CD4-positive, alpha-beta memory T cell (primary cell): ENCODE measurements at regions not wholly inside any gene's neighbourhood (a gene's known extent, or its start where the extent isn't known, plus 50 kb on each side); places are given as distances from the start of the nearest gene placed in this dataset.
A peak's percentile ranks its signal among the peaks of the same experiment; 100 is the strongest.

Experiments used
- CTCF ChIA-PET: fragments of 350-600 bp; sonication (Branson Sonifier 250); formaldehyde crosslinking; loops from one replicate; lab custom pipeline; 2021; ENCODE audit warnings: inconsistent platforms; ENCODE audit not compliant: partially characterized antibody; lab: Charles Lee
- POLR2A ChIA-PET: fragments of 350-600 bp; sonication (Branson Sonifier 250); formaldehyde crosslinking; loops from one replicate; lab custom pipeline; 2021; ENCODE audit not compliant: partially characterized antibody; lab: Charles Lee
- DNase-seq, 5 donors: peaks; one replicate each; pipeline versions ENCODE4 v3.0.0 to v3.0.0-alpha.2; 2020 to 2022; ENCODE audit warnings: mixed read lengths in 1 of 5
- H3K27ac ChIP-seq: one replicate; pipeline ENCODE4 v1.7.0; 2013; ENCODE audit warnings: low read depth, low read length
- H3K27me3 ChIP-seq: 2 replicates; pipeline ENCODE4 v1.7.0; 2013; ENCODE audit warnings: mild to moderate bottlenecking, low read length, moderate library complexity; ENCODE audit not compliant: insufficient read depth
- H3K36me3 ChIP-seq: 2 replicates; pipeline ENCODE4 v1.7.0; 2013; ENCODE audit warnings: mild to moderate bottlenecking, low read length, moderate library complexity; ENCODE audit not compliant: insufficient read depth
- H3K4me1 ChIP-seq: 2 replicates; pipeline ENCODE4 v1.7.0; 2013; ENCODE audit warnings: mild to moderate bottlenecking, low read length, moderate library complexity; ENCODE audit not compliant: insufficient read depth
- H3K4me3 ChIP-seq, 2 donors: one replicate each; pipeline ENCODE4 v1.7.0; 2013; ENCODE audit warnings: low read length in 2 of 2, mild to moderate bottlenecking in 1 of 2
- H3K9me3 ChIP-seq, 2 donors: one replicate each; pipeline ENCODE4 v1.7.0; 2013; ENCODE audit warnings: low read length in 2 of 2, control low read depth in 1 of 2; ENCODE audit not compliant: control insufficient read depth in 1 of 2
- H3K27ac Mint-ChIP-seq, 7 donors: one replicate each; pipeline ENCODE4 v1.8.0; 2020 to 2021; ENCODE audit warnings: mixed read lengths in 7 of 7, mild to moderate bottlenecking in 6 of 7, inconsistent platforms in 3 of 7, moderate library complexity in 3 of 7
- H3K27me3 Mint-ChIP-seq, 2 donors: one replicate each; pipeline ENCODE4 v1.8.0; 2020 to 2021; ENCODE audit warnings: mixed read lengths in 2 of 2
- H3K36me3 Mint-ChIP-seq, 2 donors: one replicate each; pipeline ENCODE4 v1.8.0; 2020 to 2021; ENCODE audit warnings: mixed read lengths in 2 of 2, inconsistent platforms in 1 of 2, mild to moderate bottlenecking in 1 of 2
- H3K4me1 Mint-ChIP-seq, 4 donors: one replicate each; pipeline ENCODE4 v1.8.0; 2020 to 2021; ENCODE audit warnings: mixed read lengths in 4 of 4, mild to moderate bottlenecking in 1 of 4
- H3K4me3 Mint-ChIP-seq, 8 donors: one replicate each; pipeline ENCODE4 v1.8.0; 2020 to 2021; ENCODE audit warnings: mixed read lengths in 8 of 8, mild to moderate bottlenecking in 7 of 8, moderate library complexity in 6 of 8, inconsistent platforms in 3 of 8
- H3K9me3 Mint-ChIP-seq, 8 donors: one replicate each; pipeline ENCODE4 v1.8.0; 2020 to 2021; ENCODE audit warnings: mixed read lengths in 8 of 8, mild to moderate bottlenecking in 5 of 8, inconsistent platforms in 3 of 8, moderate library complexity in 1 of 8
- intact Hi-C: fragments of 100-400 bp; cut with micrococcal nuclease; formaldehyde crosslinking; loops from one replicate; pipeline ENCODE4 v1.15.1; 2023

GRCh38 chr3:16084887-16085286, 89.6 kb upstream of the GALNT15 start:
- H3K9me3 ChIP-seq: peaks cover 0 to 7% of the 10 kb centered on the region in 2 donors
- ChIA-PET CTCF (no interaction called here), POLR2A (no interaction called here)
- no peaks in the 10 kb centered on the region for H3K36me3 ChIP-seq
- Mint-ChIP-seq H3K27ac (no peak overlapping the region), H3K36me3 (peaks cover 4 to 5% of the 10 kb centered on the region in 2 donors), H3K4me3 (no peak overlapping the region), H3K27me3 (peaks cover 0 to 2% of the 10 kb centered on the region in 2 donors), H3K4me1 (no peaks in the 10 kb centered on the region), H3K9me3 (peaks cover 7 to 30% (median 23%) of the 10 kb centered on the region in 8 donors)
- no peak overlapping the region for H3K27ac ChIP-seq
- DNase-seq: no peak
- no peaks in the 10 kb centered on the region for H3K27me3 ChIP-seq
- no peaks in the 10 kb centered on the region for H3K4me1 ChIP-seq
- H3K4me3 ChIP-seq: no peak overlapping the region
- intact Hi-C loops: no loop called here

DNA sequence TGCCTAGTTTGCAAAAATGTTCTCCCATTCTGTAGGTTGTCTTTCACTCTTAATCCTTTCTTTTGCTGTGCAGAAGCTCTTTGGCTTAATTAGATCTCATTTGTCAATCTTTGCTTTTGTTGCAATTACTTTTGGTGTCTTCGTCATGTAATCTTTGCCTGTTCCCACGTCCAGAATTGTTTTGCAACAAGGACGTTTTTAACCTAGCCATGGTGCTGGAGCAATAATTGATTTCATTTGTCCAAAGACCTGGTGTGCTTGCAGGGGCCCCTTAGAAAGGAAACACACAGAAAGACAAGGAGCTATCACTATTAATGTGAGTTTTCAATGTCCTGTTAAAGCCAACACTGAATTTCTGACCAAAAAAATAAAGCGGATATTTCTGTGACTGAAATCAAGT, 89.1 kb upstream of the GALNT15 start:
- Mint-ChIP-seq H3K27ac (no peak overlapping the region), H3K4me1 (no peaks in the 10 kb centered on the region), H3K9me3 (peaks cover 7 to 29% (median 22%) of the 10 kb centered on the region in 8 donors), H3K36me3 (peaks cover 4% of the 10 kb centered on the region in 2 donors), H3K27me3 (peaks cover 0 to 5% of the 10 kb centered on the region in 2 donors), H3K4me3 (no peak overlapping the region)
- CTCF ChIA-PET: no interaction called here
- intact Hi-C loops: no loop called here
- POLR2A ChIA-PET: no interaction called here
- no peaks in the 10 kb centered on the region for H3K4me1 ChIP-seq
- H3K4me3 ChIP-seq: no peak overlapping the region
- no peaks in the 10 kb centered on the region for H3K36me3 ChIP-seq
- H3K27me3 ChIP-seq: no peaks in the 10 kb centered on the region
- peaks cover 0 to 7% of the 10 kb centered on the region in 2 donors for H3K9me3 ChIP-seq
- DNase-seq: no peak
- no peak overlapping the region for H3K27ac ChIP-seq

DNA sequence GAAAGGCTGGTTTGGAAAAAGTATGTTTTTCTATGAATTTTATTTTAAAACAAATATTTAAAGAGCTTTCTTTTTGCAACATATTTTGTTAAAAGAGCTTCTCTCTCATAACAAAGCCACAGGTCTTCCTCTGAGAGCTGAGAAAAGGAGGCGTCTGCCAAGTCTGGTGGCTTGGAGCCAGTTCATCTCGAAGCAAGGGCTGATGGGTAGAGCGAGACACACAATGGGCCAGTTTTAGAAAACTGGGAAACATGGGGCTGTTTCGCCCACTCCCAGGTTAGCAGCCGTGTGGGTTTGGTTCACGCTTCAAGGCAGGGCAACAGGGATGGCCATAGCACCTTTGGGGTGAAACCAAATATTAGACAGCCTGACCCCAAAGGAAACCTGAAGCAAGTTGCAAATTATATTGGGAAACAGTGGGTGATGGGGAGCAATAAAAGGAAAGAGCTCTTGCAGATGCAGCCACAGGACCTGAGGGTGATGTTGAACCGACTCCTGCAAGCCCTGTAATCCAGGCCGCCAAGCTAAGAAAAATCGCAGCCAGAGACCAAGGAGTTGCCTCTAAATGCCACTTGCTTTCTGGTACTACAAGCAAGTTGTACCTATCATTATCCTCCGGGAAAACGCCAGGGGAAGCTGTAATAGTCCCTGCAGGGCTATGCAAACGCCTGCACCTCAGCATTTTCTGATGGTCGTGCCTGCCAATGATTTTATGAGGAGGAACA, 88.4 kb upstream of the GALNT15 start:
- Histone ChIP-seq H3K4me1 (no peaks in the 10 kb centered on the region), H3K27me3 (no peaks in the 10 kb centered on the region), H3K27ac (no peak overlapping the region), H3K9me3 (peaks cover 0 to 7% of the 10 kb centered on the region in 2 donors), H3K4me3 (no peak overlapping the region), H3K36me3 (no peaks in the 10 kb centered on the region)
- intact Hi-C loops: no loop called here
- ChIA-PET POLR2A (no interaction called here), CTCF (no interaction called here)
- Mint-ChIP-seq H3K4me3 (no peak overlapping the region), H3K9me3 (peaks cover 4 to 23% (median 16%) of the 10 kb centered on the region in 8 donors), H3K27ac (no peak overlapping the region), H3K36me3 (no peaks in the 10 kb centered on the region), H3K27me3 (peaks cover 0 to 5% of the 10 kb centered on the region in 2 donors), H3K4me1 (no peaks in the 10 kb centered on the region)
- no peak for DNase-seq

- ChIA-PET CTCF (no interaction called here), POLR2A (no interaction called here)
- Mint-ChIP-seq H3K9me3 (peaks cover 4 to 17% (median 13%) of the 10 kb centered on the region in 8 donors), H3K4me3 (no peak overlapping the region), H3K27me3 (peaks cover 0 to 5% of the 10 kb centered on the region in 2 donors), H3K27ac (no peak overlapping the region), H3K4me1 (no peaks in the 10 kb centered on the region), H3K36me3 (no peaks in the 10 kb centered on the region)
- no peaks in the 10 kb centered on the region for H3K4me1 ChIP-seq
- no peaks in the 10 kb centered on the region for H3K36me3 ChIP-seq
- H3K9me3 ChIP-seq: peaks cover 0 to under 1% of the 10 kb centered on the region in 2 donors
- intact Hi-C loops: no loop called here
- no peaks in the 10 kb centered on the region for H3K27me3 ChIP-seq
- H3K27ac ChIP-seq: no peak overlapping the region
- DNase-seq: no peak
- no peak overlapping the region for H3K4me3 ChIP-seq
These were observed 87.8 kb upstream of the GALNT15 start for GRCh38 chr3:16086690-16087089.

GRCh38 chr3:16088496-16088895, 86.0 kb upstream of the GALNT15 start:
- peaks cover 0 to 3% (median 0%) of the 10 kb centered on the region in 8 donors for H3K9me3 Mint-ChIP-seq
- Histone ChIP-seq H3K4me3 (no peak overlapping the region), H3K9me3 (no peaks in the 10 kb centered on the region), H3K27ac (no peak overlapping the region), H3K36me3 (no peaks in the 10 kb centered on the region), H3K4me1 (no peaks in the 10 kb centered on the region), H3K27me3 (no peaks in the 10 kb centered on the region)
- ChIA-PET CTCF (no interaction called here), POLR2A (no interaction called here)
- H3K27me3 Mint-ChIP-seq: peaks cover 2 to 5% of the 10 kb centered on the region in 2 donors
- H3K4me3 Mint-ChIP-seq: no peak overlapping the region
- H3K36me3 Mint-ChIP-seq: no peaks in the 10 kb centered on the region
- no peaks in the 10 kb centered on the region for H3K4me1 Mint-ChIP-seq
- H3K27ac Mint-ChIP-seq: no peak overlapping the region
- no peak for DNase-seq
- intact Hi-C loops: no loop called here

- DNase-seq: no peak
- H3K27me3 Mint-ChIP-seq: peaks cover 3 to 7% of the 10 kb centered on the region in 2 donors
- H3K27ac Mint-ChIP-seq: peak overlapping the region in 1 of 7 donors; percentile 50
- no peaks in the 10 kb centered on the region for H3K4me1 Mint-ChIP-seq
- intact Hi-C loops: no loop called here
- POLR2A ChIA-PET: no interaction called here
- H3K9me3 Mint-ChIP-seq: peaks cover 0 to 2% (median 0%) of the 10 kb centered on the region in 8 donors
- Histone ChIP-seq H3K27ac (no peak overlapping the region), H3K4me1 (no peaks in the 10 kb centered on the region), H3K27me3 (no peaks in the 10 kb centered on the region), H3K36me3 (no peaks in the 10 kb centered on the region), H3K4me3 (no peak overlapping the region), H3K9me3 (no peaks in the 10 kb centered on the region)
- no peak overlapping the region for H3K4me3 Mint-ChIP-seq
- no peaks in the 10 kb centered on the region for H3K36me3 Mint-ChIP-seq
- CTCF ChIA-PET: no interaction called here
These were observed 85.0 kb upstream of the GALNT15 start for GRCh38 chr3:16089521-16089920.

DNA sequence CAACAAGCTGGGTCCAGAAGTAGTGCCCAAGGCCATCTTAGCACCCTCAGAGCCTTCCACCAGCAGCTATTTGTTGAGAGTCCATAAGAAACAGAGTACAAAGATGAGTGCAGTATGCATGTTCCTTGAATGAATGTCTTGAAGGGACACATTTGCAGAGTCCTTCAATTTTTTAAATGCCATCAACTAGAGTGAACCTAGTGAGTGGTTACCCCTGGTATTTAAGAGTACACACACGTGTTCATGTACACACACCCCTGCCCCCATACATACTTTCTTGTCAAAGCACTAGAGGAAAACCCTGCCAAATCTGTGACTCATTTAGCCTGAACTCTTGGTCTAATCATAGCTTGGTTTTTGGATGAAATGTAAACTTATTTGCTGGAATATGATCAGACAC, 84.5 kb upstream of the GALNT15 start:
- H3K27ac Mint-ChIP-seq: no peak overlapping the region
- Histone ChIP-seq H3K27me3 (no peaks in the 10 kb centered on the region), H3K4me1 (no peaks in the 10 kb centered on the region), H3K9me3 (no peaks in the 10 kb centered on the region), H3K36me3 (no peaks in the 10 kb centered on the region), H3K27ac (no peak overlapping the region), H3K4me3 (no peak overlapping the region)
- CTCF ChIA-PET: no interaction called here
- DNase-seq: no peak
- H3K27me3 Mint-ChIP-seq: peaks cover 4 to 5% of the 10 kb centered on the region in 2 donors
- no peak overlapping the region for H3K4me3 Mint-ChIP-seq
- no peaks in the 10 kb centered on the region for H3K36me3 Mint-ChIP-seq
- no peaks in the 10 kb centered on the region for H3K4me1 Mint-ChIP-seq
- no peaks in the 10 kb centered on the region for H3K9me3 Mint-ChIP-seq
- intact Hi-C loops: no loop called here
- POLR2A ChIA-PET: no interaction called here
